Kidney (tissue), 13 donors: ENCODE measurements at regions not wholly inside any gene's neighbourhood (a gene's known extent, or its start where the extent isn't known, plus 50 kb on each side); places are given as distances from the start of the nearest gene placed in this dataset.

ENCODE experiments used
- DNase-seq, 5 donors: peaks; one replicate each; pipeline ENCODE4 v3.0.0-alpha.2; 2013 to 2020
- FAIRE-seq: peaks from 2 replicates; lab custom pipeline; 2012; peaks lifted over from hg19 to GRCh38; lab: Jason Lieb, UNC
- H3K27ac ChIP-seq, 2 donors: one replicate each; pipeline ENCODE4 v1.7.0; 2013; ENCODE audit warnings: low read depth in 2 of 2, low read length in 2 of 2, inconsistent platforms in 1 of 2
- H3K27me3 ChIP-seq: one replicate; pipeline ENCODE4 v1.7.1; 2013; ENCODE audit warnings: low read length, inconsistent platforms; ENCODE audit not compliant: control insufficient read depth, insufficient read depth
- H3K36me3 ChIP-seq, 3 donors: one replicate each; pipeline versions ENCODE4 v1.7.0 to v1.7.1; 2013; ENCODE audit warnings: low read length in 3 of 3, control low read depth in 1 of 3, inconsistent platforms in 1 of 3; ENCODE audit not compliant: insufficient read depth in 3 of 3, control insufficient read depth in 2 of 3
- H3K4me1 ChIP-seq, 3 donors: one replicate each; pipeline versions ENCODE4 v1.7.0 to v1.7.1; 2013; ENCODE audit warnings: low read length in 3 of 3, inconsistent platforms in 1 of 3, low read depth in 1 of 3; ENCODE audit not compliant: control insufficient read depth in 2 of 3, insufficient read depth in 2 of 3
- H3K4me3 ChIP-seq, 3 donors: one replicate each; pipeline versions ENCODE4 v1.7.0 to v1.8.1; 2013; ENCODE audit warnings: low read length in 3 of 3, control low read depth in 1 of 3, inconsistent platforms in 1 of 3
- H3K9ac ChIP-seq, 3 donors: one replicate each; pipeline versions ENCODE4 v1.7.0 to v1.7.1; 2013; ENCODE audit warnings: low read length in 3 of 3, control low read depth in 1 of 3, inconsistent platforms in 1 of 3
- H3K9me3 ChIP-seq, 3 donors: one replicate each; pipeline versions ENCODE4 v1.7.0 to v1.7.1; 2013; ENCODE audit warnings: low read length in 3 of 3, control low read depth in 1 of 3, inconsistent platforms in 1 of 3; ENCODE audit not compliant: control insufficient read depth in 2 of 3, insufficient read depth in 1 of 3
- CTCF ChIP-seq: IDR thresholded peaks from 3 replicates; pipeline ENCODE4 v1.5.1; 2012; ENCODE audit warnings: mild to moderate bottlenecking, moderate library complexity, borderline replicate concordance; ENCODE audit not compliant: insufficient read depth; ENCODE audit errors: extremely low read depth
- intact Hi-C: fragments of 100-400 bp; cut with DNase I; formaldehyde crosslinking; loops from one replicate; pipeline ENCODE4 v1.11.1; 2022
- donor health status: control.
- donor health status: control.
- donor health status: control.
- donor health status: control.
- donor health status: control.
- donor health status: DM: yes; HTN: yes; CAD: no.
- donor health status: Normal renal cell carcinoma (clear cell type).

GRCh38 chr2:6441800-6442199 is 423.9 kb downstream of the CMPK2 start:
- Histone ChIP-seq H3K27ac (no peak overlapping the region), H3K36me3 (no peaks in the 10 kb centered on the region), H3K9me3 (no peaks in the 10 kb centered on the region), H3K9ac (no peak overlapping the region), H3K27me3 (no peaks in the 10 kb centered on the region), H3K4me1 (no peaks in the 10 kb centered on the region), H3K4me3 (no peak overlapping the region)
- DNase-seq (no peak), FAIRE-seq (no peak)
- no peak for TF ChIP-seq CTCF
- intact Hi-C loops: no loop called here

- Histone ChIP-seq H3K27me3 (no peaks in the 10 kb centered on the region), H3K27ac (no peak overlapping the region), H3K9ac (no peak overlapping the region), H3K9me3 (no peaks in the 10 kb centered on the region), H3K4me3 (no peak overlapping the region), H3K36me3 (no peaks in the 10 kb centered on the region), H3K4me1 (no peaks in the 10 kb centered on the region)
- FAIRE-seq (no peak), DNase-seq (no peak)
- intact Hi-C loops: no loop called here
- TF ChIP-seq CTCF: no peak
These were observed 423.3 kb downstream of the CMPK2 start for GRCh38 chr2:6442252-6442985.

GRCh38 chr2:6443061-6443823 is 422.5 kb downstream of the CMPK2 start:
- no peak for TF ChIP-seq CTCF
- Histone ChIP-seq H3K9ac (no peak overlapping the region), H3K9me3 (no peaks in the 10 kb centered on the region), H3K4me1 (no peaks in the 10 kb centered on the region), H3K36me3 (no peaks in the 10 kb centered on the region), H3K4me3 (no peak overlapping the region), H3K27me3 (no peaks in the 10 kb centered on the region), H3K27ac (no peak overlapping the region)
- intact Hi-C loops: no loop called here
- no peak for FAIRE-seq
- DNase-seq: no peak
